Epithelial cell of proximal tubule (primary cell): ENCODE measurements at regions not wholly inside any gene's neighbourhood (a gene's known extent, or its start where the extent isn't known, plus 50 kb on each side); places are given as distances from the start of the nearest gene placed in this dataset.

Experiments used
- DNase-seq: peaks from one replicate; pipeline ENCODE4 v3.0.0-alpha.2; 2011; ENCODE audit warnings: low read depth
- H3K4me3 ChIP-seq: 2 replicates; pipeline ENCODE4 v1.5.1; 2011; ENCODE audit warnings: low read depth, mild to moderate bottlenecking, low read length
- CTCF ChIP-seq: conservative IDR thresholded peaks from 2 replicates; pipeline ENCODE4 v1.5.1; 2012; ENCODE audit warnings: low read depth, mild to moderate bottlenecking, low read length

DNA sequence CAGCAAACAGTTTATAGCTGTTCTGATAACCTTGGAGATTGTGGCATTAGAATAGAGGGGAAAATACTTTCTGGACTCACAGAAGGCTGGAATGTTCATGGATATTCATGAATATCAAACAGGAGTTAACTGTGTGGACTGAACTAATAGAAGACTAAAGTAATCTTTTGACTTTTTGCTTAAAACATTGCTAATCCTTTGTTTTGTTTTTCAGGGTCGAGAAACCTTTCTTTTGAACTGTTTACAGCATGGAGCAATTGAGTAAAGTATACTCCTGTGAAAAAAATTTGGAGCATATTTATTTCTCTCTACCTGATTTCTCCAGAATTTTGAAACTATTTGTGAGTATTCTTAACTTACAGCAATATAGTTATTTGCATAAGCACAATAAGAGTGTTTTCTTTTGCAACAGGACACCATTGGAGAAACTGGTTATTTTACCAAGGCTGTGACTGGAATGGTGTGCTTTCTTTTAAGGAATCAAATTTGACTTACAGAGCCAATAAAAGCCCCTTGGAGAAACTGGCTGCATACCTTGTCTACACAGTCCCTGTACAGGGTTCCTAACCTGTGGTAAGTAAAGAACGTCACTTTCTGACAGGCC is 821.6 kb downstream of the TBC1D22A start:
- H3K4me3 ChIP-seq: no peak overlapping the region
- TF ChIP-seq CTCF: no peak
- DNase-seq: no peak

DNA sequence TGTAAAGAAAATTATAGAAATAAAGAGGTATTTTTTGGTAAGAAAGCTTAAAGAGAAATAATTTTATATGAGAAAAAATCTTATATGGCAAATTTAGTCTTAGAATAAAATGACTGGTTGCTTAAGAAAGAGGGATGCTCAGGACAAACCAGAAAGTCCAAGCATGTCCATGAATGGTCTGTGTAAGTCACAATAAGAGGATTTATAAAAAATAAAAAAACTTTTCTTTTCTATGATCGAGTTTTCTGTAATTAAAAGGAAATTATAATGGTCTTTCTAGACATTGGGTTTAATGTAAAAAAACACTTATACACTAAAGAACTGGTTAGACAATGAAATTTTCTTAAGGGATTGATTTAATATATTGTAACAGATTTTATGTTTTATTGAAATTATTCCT is 819.6 kb downstream of the TBC1D22A start:
- no peak for TF ChIP-seq CTCF
- no peak overlapping the region for H3K4me3 ChIP-seq
- DNase-seq: no peak

- no peak for TF ChIP-seq CTCF
- DNase-seq: no peak
- no peak overlapping the region for H3K4me3 ChIP-seq
These were observed 817.7 kb downstream of the TBC1D22A start for GRCh38 chr22:47580121-47580520.

- H3K4me3 ChIP-seq: no peak overlapping the region
- no peak for DNase-seq
- no peak for TF ChIP-seq CTCF
These were observed 814.5 kb downstream of the TBC1D22A start for GRCh38 chr22:47576908-47577307.

GRCh38 chr22:47575291-47575690 is 812.8 kb downstream of the TBC1D22A start:
- no peak for DNase-seq
- H3K4me3 ChIP-seq: no peak overlapping the region
- TF ChIP-seq CTCF: no peak

GRCh38 chr22:47574556-47574955 is 812.1 kb downstream of the TBC1D22A start:
- no peak overlapping the region for H3K4me3 ChIP-seq
- no peak for DNase-seq
- no peak for TF ChIP-seq CTCF

DNA sequence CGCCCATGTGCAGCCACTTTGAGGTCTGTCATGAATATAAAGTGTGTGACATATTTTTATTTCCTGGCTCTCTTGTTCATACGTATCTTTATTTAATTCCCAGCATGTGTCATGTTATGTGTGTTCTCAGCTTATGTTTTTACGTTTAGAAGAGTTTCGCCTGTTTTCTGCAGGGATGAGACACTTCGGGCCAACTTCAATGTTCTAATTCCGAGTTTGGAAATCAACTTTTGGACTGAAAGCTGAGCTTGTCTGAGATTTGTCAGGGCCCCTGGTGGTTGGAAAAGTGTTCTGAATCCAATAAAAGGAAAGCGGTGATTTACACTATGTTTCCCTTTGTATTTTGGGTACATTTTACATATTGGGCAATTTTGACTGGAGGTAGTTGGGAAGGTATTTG is 810.7 kb downstream of the TBC1D22A start:
- no peak for TF ChIP-seq CTCF
- no peak overlapping the region for H3K4me3 ChIP-seq
- DNase-seq: no peak
